ENCODE measurements at regions not wholly inside any gene's neighbourhood (a gene's known extent, or its start where the extent isn't known, plus 50 kb on each side); places are given as distances from the start of the nearest gene placed in this dataset.

- ChIA-PET CTCF (no interaction called here), POLR2A (no interaction called here)
- no peak for DNase-seq (ENCODE audit: extremely low spot score)
- TF ChIP-seq HDGF (IDR thresholded peaks at IDR 0.05; ENCODE audit: borderline replicate concordance), result no peak
- no peak for TF ChIP-seq ELF4 (IDR thresholded peaks at IDR 0.05)
- TF ChIP-seq, protein P1, sequence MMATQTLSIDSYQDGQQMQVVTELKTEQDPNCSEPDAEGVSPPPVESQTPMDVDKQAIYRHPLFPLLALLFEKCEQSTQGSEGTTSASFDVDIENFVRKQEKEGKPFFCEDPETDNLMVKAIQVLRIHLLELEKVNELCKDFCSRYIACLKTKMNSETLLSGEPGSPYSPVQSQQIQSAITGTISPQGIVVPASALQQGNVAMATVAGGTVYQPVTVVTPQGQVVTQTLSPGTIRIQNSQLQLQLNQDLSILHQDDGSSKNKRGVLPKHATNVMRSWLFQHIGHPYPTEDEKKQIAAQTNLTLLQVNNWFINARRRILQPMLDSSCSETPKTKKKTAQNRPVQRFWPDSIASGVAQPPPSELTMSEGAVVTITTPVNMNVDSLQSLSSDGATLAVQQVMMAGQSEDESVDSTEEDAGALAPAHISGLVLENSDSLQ (IDR thresholded peaks at IDR 0.05), result no peak
- no peak for TF ChIP-seq NFRKB (IDR thresholded peaks at IDR 0.05)
These were observed 340.3 kb downstream of the CTTN start for GRCh38 chr11:70738661-70739060.

DNA sequence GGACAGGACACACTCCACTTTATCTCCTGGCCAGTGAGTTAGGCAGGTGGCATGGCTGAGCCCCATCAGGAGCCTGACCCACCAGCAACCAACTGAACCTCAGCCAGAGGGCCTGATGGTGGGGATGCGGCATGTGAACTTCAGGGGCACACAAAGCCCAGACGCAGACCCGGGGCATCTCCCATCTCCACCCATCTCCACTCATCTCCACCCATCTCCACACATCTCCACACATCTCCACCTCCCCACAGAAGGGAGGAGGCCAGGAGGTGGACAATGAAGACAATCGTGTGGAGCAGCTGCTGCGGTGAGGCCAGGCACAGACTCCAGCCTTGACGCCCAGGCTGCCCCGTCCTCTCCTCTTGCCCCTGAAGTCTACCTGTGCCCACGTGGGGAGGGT, 340.8 kb downstream of the CTTN start:
- no peak for DNase-seq (ENCODE audit: extremely low spot score)
- CTCF ChIA-PET, result no interaction called here
- POLR2A ChIA-PET, result no interaction called here

GRCh38 chr11:70739811-70740487, 341.6 kb downstream of the CTTN start:
- TF ChIP-seq HDGF (IDR thresholded peaks at IDR 0.05; ENCODE audit: borderline replicate concordance) (no peak), ELF4 (IDR thresholded peaks at IDR 0.05) (no peak), SP1 (IDR thresholded peaks at IDR 0.05) (no peak), FOXK2 (IDR thresholded peaks at IDR 0.05) (no peak), CTBP1 (IDR thresholded peaks at IDR 0.05; ENCODE audit: borderline replicate concordance) (no peak), FOXM1 (IDR thresholded peaks at IDR 0.05; ENCODE audit: borderline replicate concordance) (no peak), BHLHE40 (IDR thresholded peaks at IDR 0.05; ENCODE audit: borderline replicate concordance) (no peak), TARDBP (IDR thresholded peaks at IDR 0.05) (no peak), ARNT (IDR thresholded peaks at IDR 0.05) (no peak), ZNF384 (IDR thresholded peaks at IDR 0.05) (no peak), L3MBTL2 (conservative IDR thresholded peaks at IDR 0.05) (no peak)
- TF ChIP-seq, protein P1 (IDR thresholded peaks at IDR 0.05), result no peak
- ChIA-PET POLR2A (no interaction called here), CTCF (no interaction called here)
- DNase-seq (ENCODE audit: extremely low spot score), result no peak

More for the DNA sequence above, 340.8 kb downstream of the CTTN start:
- no peak for TF ChIP-seq BHLHE40 (IDR thresholded peaks at IDR 0.05; ENCODE audit: borderline replicate concordance)
- no peak for TF ChIP-seq ZNF384 (IDR thresholded peaks at IDR 0.05)
- TF ChIP-seq, protein P1 (IDR thresholded peaks at IDR 0.05), result no peak
- no peak for TF ChIP-seq L3MBTL2 (conservative IDR thresholded peaks at IDR 0.05)
- no peak for TF ChIP-seq SUZ12 (IDR thresholded peaks at IDR 0.05)
- TF ChIP-seq FOXM1 (IDR thresholded peaks at IDR 0.05; ENCODE audit: borderline replicate concordance), result no peak
- TF ChIP-seq LEF1 (IDR thresholded peaks at IDR 0.05; ENCODE audit: borderline replicate concordance), result no peak
- TF ChIP-seq ARNT (IDR thresholded peaks at IDR 0.05), result no peak

GRCh38 chr11:70740488-70740851, 342.1 kb downstream of the CTTN start:
- no peak for DNase-seq (ENCODE audit: extremely low spot score)
- TF ChIP-seq L3MBTL2 (conservative IDR thresholded peaks at IDR 0.05), result no peak
- TF ChIP-seq ELF4 (IDR thresholded peaks at IDR 0.05), result no peak
- no peak for TF ChIP-seq FOXA1 (IDR thresholded peaks at IDR 0.05)
- no peak for TF ChIP-seq HDGF (IDR thresholded peaks at IDR 0.05; ENCODE audit: borderline replicate concordance)
- no peak for TF ChIP-seq SP1 (IDR thresholded peaks at IDR 0.05)
- TF ChIP-seq ZNF384 (IDR thresholded peaks at IDR 0.05), result no peak
- POLR2A ChIA-PET, result no interaction called here
- CTCF ChIA-PET, result no interaction called here

GRCh38 chr11:70741085-70741484, 342.8 kb downstream of the CTTN start:
- no peak for DNase-seq (ENCODE audit: extremely low spot score)
- ChIA-PET POLR2A (no interaction called here), CTCF (no interaction called here)
- TF ChIP-seq BHLHE40 (IDR thresholded peaks at IDR 0.05; ENCODE audit: borderline replicate concordance) (no peak), NFRKB (IDR thresholded peaks at IDR 0.05) (no peak), FOXM1 (IDR thresholded peaks at IDR 0.05; ENCODE audit: borderline replicate concordance) (no peak), LEF1 (IDR thresholded peaks at IDR 0.05; ENCODE audit: borderline replicate concordance) (no peak), CTBP1 (IDR thresholded peaks at IDR 0.05; ENCODE audit: borderline replicate concordance) (no peak), FOXK2 (IDR thresholded peaks at IDR 0.05) (no peak)
- TF ChIP-seq, protein P1 (IDR thresholded peaks at IDR 0.05), result no peak

- POLR2A ChIA-PET, result no interaction called here
- TF ChIP-seq SP1 (IDR thresholded peaks at IDR 0.05), result no peak
- no peak for TF ChIP-seq BHLHE40 (IDR thresholded peaks at IDR 0.05; ENCODE audit: borderline replicate concordance)
- TF ChIP-seq ARNT (IDR thresholded peaks at IDR 0.05), result no peak
- no peak for TF ChIP-seq ELF4 (IDR thresholded peaks at IDR 0.05)
- TF ChIP-seq SUZ12 (IDR thresholded peaks at IDR 0.05), result no peak
- TF ChIP-seq L3MBTL2 (conservative IDR thresholded peaks at IDR 0.05), result no peak
- TF ChIP-seq HDGF (IDR thresholded peaks at IDR 0.05; ENCODE audit: borderline replicate concordance), result no peak
- TF ChIP-seq NFRKB (IDR thresholded peaks at IDR 0.05), result no peak
- TF ChIP-seq, protein P1 (IDR thresholded peaks at IDR 0.05), result no peak
- no peak for TF ChIP-seq TARDBP (IDR thresholded peaks at IDR 0.05)
- no peak for TF ChIP-seq FOXA1 (IDR thresholded peaks at IDR 0.05)
- no peak for TF ChIP-seq FOXM1 (IDR thresholded peaks at IDR 0.05; ENCODE audit: borderline replicate concordance)
- no peak for TF ChIP-seq ZNF384 (IDR thresholded peaks at IDR 0.05)
- no peak for TF ChIP-seq LEF1 (IDR thresholded peaks at IDR 0.05; ENCODE audit: borderline replicate concordance)
- CTCF ChIA-PET, result no interaction called here
- no peak for DNase-seq (ENCODE audit: extremely low spot score)
These were observed 344.4 kb downstream of the CTTN start for GRCh38 chr11:70742553-70743291.

Data from HEK293T (cell line).